ENCODE measurements at regions not wholly inside any gene's neighbourhood (a gene's known extent, or its start where the extent isn't known, plus 50 kb on each side); places are given as distances from the start of the nearest gene placed in this dataset.

DNA sequence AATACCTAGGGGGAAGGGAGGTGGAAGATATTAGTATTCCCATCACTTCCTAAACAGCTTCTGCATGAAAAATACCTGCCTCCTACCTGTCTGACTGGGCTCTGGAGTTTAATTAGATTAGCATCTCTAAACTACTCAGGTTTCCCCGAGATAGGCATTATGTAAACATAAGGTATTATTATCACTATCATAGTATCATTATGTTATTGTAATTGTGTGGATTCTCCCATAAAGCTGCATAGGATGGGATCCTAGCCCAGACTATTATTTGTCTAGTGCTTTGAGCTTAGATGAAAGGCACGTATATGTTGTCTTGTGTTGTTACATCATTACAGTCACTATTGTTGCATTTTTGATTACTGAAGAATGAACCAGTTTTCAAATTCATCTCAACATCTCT lies 115.2 kb upstream of the SOX21 start:
- peak; percentile 77 for DNase-seq (ENCODE audit: low read depth)
- no peak overlapping the region for H3K4me3 ChIP-seq (ENCODE audit: low read depth, low read length)
- TF ChIP-seq, protein P1, sequence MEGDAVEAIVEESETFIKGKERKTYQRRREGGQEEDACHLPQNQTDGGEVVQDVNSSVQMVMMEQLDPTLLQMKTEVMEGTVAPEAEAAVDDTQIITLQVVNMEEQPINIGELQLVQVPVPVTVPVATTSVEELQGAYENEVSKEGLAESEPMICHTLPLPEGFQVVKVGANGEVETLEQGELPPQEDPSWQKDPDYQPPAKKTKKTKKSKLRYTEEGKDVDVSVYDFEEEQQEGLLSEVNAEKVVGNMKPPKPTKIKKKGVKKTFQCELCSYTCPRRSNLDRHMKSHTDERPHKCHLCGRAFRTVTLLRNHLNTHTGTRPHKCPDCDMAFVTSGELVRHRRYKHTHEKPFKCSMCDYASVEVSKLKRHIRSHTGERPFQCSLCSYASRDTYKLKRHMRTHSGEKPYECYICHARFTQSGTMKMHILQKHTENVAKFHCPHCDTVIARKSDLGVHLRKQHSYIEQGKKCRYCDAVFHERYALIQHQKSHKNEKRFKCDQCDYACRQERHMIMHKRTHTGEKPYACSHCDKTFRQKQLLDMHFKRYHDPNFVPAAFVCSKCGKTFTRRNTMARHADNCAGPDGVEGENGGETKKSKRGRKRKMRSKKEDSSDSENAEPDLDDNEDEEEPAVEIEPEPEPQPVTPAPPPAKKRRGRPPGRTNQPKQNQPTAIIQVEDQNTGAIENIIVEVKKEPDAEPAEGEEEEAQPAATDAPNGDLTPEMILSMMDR (IDR thresholded peaks at IDR 0.05; ENCODE audit: control insufficient read depth, extremely low read depth, insufficient read depth), result no peak

DNA sequence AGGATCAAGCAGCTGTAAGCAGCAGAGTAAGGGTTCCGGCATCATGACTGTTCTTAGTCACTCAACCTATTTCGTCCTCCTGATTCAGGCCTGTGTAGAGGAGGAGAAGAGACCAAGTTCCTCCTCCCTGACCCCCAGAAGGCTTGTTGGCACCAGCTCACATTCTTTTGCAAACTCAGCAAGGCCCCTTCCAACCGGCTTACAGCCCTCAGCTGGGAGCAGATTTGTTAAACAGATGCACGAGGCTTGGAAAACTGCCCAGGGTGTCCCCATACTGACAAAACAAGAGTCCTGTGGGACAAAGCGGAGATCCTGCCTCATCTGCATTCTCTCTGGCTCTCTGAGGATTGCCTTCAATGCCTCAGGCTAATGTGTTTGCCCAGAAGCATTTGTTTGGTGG lies 113.2 kb upstream of the SOX21 start:
- H3K4me3 ChIP-seq (ENCODE audit: low read depth, low read length), result no peak overlapping the region
- DNase-seq (ENCODE audit: low read depth), result no peak

DNA sequence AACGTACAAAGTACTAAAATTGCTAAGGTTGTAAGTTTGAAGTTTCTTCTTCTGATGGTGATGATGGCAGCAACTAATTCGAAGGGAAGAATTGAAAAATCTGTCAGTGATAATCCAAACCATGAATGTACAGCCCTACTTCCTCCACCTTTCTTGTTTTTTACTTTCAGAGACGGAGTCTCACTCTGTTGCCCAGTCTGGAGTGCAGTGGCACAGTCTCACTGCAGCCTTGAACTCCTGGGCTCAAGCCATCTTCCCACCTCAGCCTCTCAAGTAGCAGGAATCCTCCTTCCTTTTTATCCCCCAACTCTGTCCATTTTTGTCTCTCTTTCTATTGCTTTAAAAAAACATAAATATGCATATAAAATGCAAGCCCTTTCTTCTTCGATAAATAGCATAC lies 112.3 kb upstream of the SOX21 start:
- no peak overlapping the region for H3K4me3 ChIP-seq (ENCODE audit: low read depth, low read length)
- no peak for DNase-seq (ENCODE audit: low read depth)
- TF ChIP-seq, protein P1 (IDR thresholded peaks at IDR 0.05; ENCODE audit: control insufficient read depth, extremely low read depth, insufficient read depth), result no peak

More for the DNA sequence above, 113.2 kb upstream of the SOX21 start:
- TF ChIP-seq, protein P1 (IDR thresholded peaks at IDR 0.05; ENCODE audit: control insufficient read depth, extremely low read depth, insufficient read depth), result no peak

DNA sequence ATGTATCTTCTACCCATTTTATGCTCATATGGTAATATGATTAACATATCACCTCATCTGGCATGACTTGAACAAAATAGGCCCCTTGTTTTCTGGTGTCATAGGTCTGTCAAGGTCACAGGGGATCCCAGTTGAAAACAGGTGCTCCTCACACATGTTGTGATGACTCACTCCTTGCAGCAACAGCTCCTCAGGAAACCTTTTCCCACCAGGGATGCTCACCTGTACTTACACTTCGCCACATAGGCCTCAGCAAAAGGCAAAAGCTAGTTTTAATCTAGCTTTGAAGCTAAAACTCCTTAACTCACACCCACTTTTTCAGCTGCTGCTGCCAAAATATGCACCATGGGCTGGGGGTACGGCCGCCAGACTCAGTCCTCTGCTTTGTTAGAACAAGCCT lies 110.0 kb upstream of the SOX21 start:
- no peak overlapping the region for H3K4me3 ChIP-seq (ENCODE audit: low read depth, low read length)
- TF ChIP-seq, protein P1 (IDR thresholded peaks at IDR 0.05; ENCODE audit: control insufficient read depth, extremely low read depth, insufficient read depth), result no peak
- DNase-seq (ENCODE audit: low read depth), result no peak

DNA sequence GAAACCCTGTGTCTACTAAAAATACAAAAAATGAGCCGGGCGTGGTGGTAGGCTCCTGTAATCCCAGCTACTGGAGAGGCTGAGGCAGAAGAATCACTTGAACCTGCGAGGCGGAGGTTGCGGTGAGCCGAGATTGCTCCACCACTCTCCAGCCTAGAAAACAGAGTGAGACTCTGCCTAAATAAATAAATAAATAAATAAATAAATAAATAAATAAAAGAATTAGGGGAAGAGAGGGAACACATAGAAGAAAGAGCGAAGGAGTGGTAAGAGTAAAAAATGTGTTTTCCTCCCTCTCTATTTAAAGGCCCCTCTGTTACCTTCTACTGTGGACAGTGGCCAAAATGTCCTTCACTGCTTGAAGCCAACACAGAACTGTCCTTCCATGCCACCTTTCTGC lies 103.9 kb upstream of the SOX21 start:
- H3K4me3 ChIP-seq (ENCODE audit: low read depth, low read length), result no peak overlapping the region
- TF ChIP-seq, protein P1 (IDR thresholded peaks at IDR 0.05; ENCODE audit: control insufficient read depth, extremely low read depth, insufficient read depth), result no peak
- no peak for DNase-seq (ENCODE audit: low read depth)

DNA sequence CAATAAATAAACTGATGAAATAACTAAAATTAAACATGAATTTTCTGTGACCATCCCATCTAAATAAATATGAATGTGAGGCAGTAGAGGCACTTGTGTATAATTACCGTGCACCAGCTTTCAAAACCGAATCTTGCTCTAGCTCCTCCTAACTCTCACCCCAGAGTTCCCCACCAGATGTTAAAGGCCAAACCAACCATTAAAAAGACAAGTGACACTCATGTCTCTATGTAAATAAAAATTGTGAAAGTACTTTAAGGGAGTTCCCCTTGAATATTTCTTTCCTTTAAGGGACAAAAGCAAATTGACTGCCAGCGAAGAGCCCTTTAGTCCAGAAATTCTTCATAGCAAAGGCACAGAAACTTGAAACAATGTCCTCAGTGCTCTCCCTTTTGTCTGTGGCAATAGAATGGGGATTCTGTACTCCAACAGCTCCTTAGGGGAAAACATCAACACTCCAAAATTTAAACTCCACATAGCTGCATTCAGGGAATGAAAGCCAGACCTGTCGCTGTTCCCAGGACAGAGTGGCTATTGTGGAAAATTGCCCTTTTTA lies 101.7 kb upstream of the SOX21 start:
- H3K4me3 ChIP-seq (ENCODE audit: low read depth, low read length), result no peak overlapping the region
- no peak for DNase-seq (ENCODE audit: low read depth)
- TF ChIP-seq, protein P1 (IDR thresholded peaks at IDR 0.05; ENCODE audit: control insufficient read depth, extremely low read depth, insufficient read depth), result no peak

DNA sequence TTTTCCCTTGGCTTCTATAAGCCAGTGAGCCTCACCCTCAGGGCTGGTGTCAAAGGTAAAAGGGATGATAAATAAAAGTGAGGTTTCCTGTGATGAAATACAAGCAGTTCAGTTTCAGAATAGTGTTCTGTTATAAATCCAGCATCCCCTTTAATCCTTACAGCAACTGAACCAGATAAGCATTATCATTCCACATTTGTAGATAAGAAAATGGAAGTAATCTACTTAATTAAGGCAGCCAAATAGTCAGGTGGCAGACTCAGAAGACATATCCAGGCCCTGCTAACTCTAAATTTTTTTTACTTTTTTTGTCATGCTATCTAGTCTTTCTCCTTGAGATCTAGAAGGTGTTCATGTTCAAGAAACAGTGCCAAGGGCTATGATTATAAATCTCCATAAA lies 99.4 kb upstream of the SOX21 start:
- no peak for DNase-seq (ENCODE audit: low read depth)
- TF ChIP-seq, protein P1 (IDR thresholded peaks at IDR 0.05; ENCODE audit: control insufficient read depth, extremely low read depth, insufficient read depth), result no peak
- H3K4me3 ChIP-seq (ENCODE audit: low read depth, low read length), result no peak overlapping the region

All from LNCaP clone FGC (cell line).